ENCODE measurements at regions not wholly inside any gene's neighbourhood (a gene's known extent, or its start where the extent isn't known, plus 50 kb on each side); places are given as distances from the start of the nearest gene placed in this dataset.

GRCh38 chr16:5385115-5385514 is 287.5 kb upstream of the EEF2KMT start:
- H3K9me3 ChIP-seq = no peaks in the 10 kb centered on the region
- TF ChIP-seq CTCF (IDR thresholded peaks at IDR 0.05 in 4 of 5, conservative IDR thresholded peaks at IDR 0.05 in 1 of 5) (no peak), POLR2A (IDR thresholded peaks at IDR 0.05) (no peak)
- ATAC-seq (no peak), DNase-seq (no peak)
- intact Hi-C loops (cut with DNase I; ENCODE audit: low total_unique reads) = no loop called here
- H3K36me3 ChIP-seq = no peaks in the 10 kb centered on the region
- no peak overlapping the region for H3K4me3 ChIP-seq
- in situ Hi-C loops (cut with MboI; ENCODE audit: low sequenced_read_pairs in 4 of 4) = no loop called here
- H3K4me1 ChIP-seq = no peaks in the 10 kb centered on the region
- no peak overlapping the region for H3K27ac ChIP-seq
- no peaks in the 10 kb centered on the region for H3K27me3 ChIP-seq

GRCh38 chr16:5383737-5384136 is 286.1 kb upstream of the EEF2KMT start:
- no peaks in the 10 kb centered on the region for H3K4me1 ChIP-seq
- no peak for ATAC-seq
- no peaks in the 10 kb centered on the region for H3K9me3 ChIP-seq
- no peaks in the 10 kb centered on the region for H3K36me3 ChIP-seq
- no peak overlapping the region for H3K27ac ChIP-seq
- intact Hi-C loops (cut with DNase I; ENCODE audit: low total_unique reads) = no loop called here
- TF ChIP-seq POLR2A (IDR thresholded peaks at IDR 0.05) = no peak
- no peak for TF ChIP-seq CTCF (IDR thresholded peaks at IDR 0.05 in 4 of 5, conservative IDR thresholded peaks at IDR 0.05 in 1 of 5)
- H3K27me3 ChIP-seq = no peaks in the 10 kb centered on the region
- in situ Hi-C loops (cut with MboI; ENCODE audit: low sequenced_read_pairs in 4 of 4) = no loop called here
- H3K4me3 ChIP-seq = no peak overlapping the region
- DNase-seq = no peak

DNA sequence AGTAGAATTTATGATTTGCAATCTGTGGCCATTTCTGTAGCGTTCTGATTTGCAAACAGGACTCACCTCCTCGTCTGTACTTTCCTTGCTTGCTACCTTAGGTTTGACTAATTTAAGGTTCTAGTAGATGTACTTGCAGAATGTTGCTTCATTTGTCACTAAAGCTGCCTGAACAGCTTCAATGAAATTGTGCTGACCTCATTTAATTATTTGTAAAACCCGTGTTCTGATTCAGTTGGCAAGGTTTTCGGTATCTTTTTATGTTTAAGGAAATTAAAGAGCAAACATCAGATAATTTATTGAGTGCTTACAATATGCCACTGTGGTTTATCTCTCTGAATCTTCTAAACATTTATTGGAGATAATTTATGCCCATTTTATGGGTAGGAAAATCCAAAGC is 284.9 kb upstream of the EEF2KMT start:
- in situ Hi-C loops (cut with MboI; ENCODE audit: low sequenced_read_pairs in 4 of 4) (no loop called here), intact Hi-C loops (cut with DNase I; ENCODE audit: low total_unique reads) (no loop called here)
- no peak for DNase-seq
- Histone ChIP-seq H3K4me1 (no peaks in the 10 kb centered on the region), H3K27ac (no peak overlapping the region), H3K4me3 (no peak overlapping the region), H3K36me3 (no peaks in the 10 kb centered on the region), H3K9me3 (no peaks in the 10 kb centered on the region), H3K27me3 (no peaks in the 10 kb centered on the region)
- ATAC-seq = no peak
- no peak for TF ChIP-seq POLR2A (IDR thresholded peaks at IDR 0.05)
- no peak for TF ChIP-seq CTCF (IDR thresholded peaks at IDR 0.05 in 4 of 5, conservative IDR thresholded peaks at IDR 0.05 in 1 of 5)

- Histone ChIP-seq H3K27me3 (no peaks in the 10 kb centered on the region), H3K4me3 (no peak overlapping the region), H3K27ac (no peak overlapping the region), H3K9me3 (no peaks in the 10 kb centered on the region), H3K4me1 (no peaks in the 10 kb centered on the region), H3K36me3 (no peaks in the 10 kb centered on the region)
- ATAC-seq (no peak), DNase-seq (no peak)
- TF ChIP-seq POLR2A (IDR thresholded peaks at IDR 0.05) (no peak), CTCF (IDR thresholded peaks at IDR 0.05 in 4 of 5, conservative IDR thresholded peaks at IDR 0.05 in 1 of 5) (no peak)
- in situ Hi-C loops (cut with MboI; ENCODE audit: low sequenced_read_pairs in 4 of 4) (no loop called here), intact Hi-C loops (cut with DNase I; ENCODE audit: low total_unique reads) (no loop called here)
These were observed 283.9 kb upstream of the EEF2KMT start for GRCh38 chr16:5381481-5381880.

DNA sequence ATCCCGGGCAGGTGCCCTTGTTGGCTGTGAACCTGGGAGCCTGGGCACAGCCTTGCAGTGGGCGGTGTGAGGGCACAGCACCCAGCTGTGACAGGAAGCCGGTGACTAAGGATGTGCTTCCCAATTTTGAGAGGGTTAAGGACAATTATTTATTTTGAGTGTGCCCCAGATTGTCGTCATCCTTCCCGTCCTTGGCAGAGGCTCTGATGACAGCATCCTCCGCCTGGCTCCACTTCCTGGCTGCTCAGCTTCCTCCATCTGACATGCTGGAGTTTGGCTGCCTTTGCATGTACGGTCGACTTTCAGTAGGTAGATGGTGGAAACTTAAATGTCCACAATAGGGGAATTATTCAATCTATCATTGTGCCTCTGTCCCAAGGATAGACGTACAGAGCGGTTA is 282.4 kb upstream of the EEF2KMT start:
- no peak for DNase-seq
- H3K4me3 ChIP-seq = no peak overlapping the region
- intact Hi-C loops (cut with DNase I; ENCODE audit: low total_unique reads) (no loop called here), in situ Hi-C loops (cut with MboI; ENCODE audit: low sequenced_read_pairs in 4 of 4) (no loop called here)
- no peaks in the 10 kb centered on the region for H3K9me3 ChIP-seq
- H3K27me3 ChIP-seq = no peaks in the 10 kb centered on the region
- H3K4me1 ChIP-seq = no peaks in the 10 kb centered on the region
- no peak overlapping the region for H3K27ac ChIP-seq
- no peak for TF ChIP-seq POLR2A (IDR thresholded peaks at IDR 0.05)
- no peak for TF ChIP-seq CTCF (IDR thresholded peaks at IDR 0.05 in 4 of 5, conservative IDR thresholded peaks at IDR 0.05 in 1 of 5)
- no peaks in the 10 kb centered on the region for H3K36me3 ChIP-seq
- ATAC-seq = no peak
